ENCODE measurements at regions not wholly inside any gene's neighbourhood (a gene's known extent, or its start where the extent isn't known, plus 50 kb on each side); places are given as distances from the start of the nearest gene placed in this dataset.
"Not testable (repeated sequence)": the region's sequence is repeated elsewhere in the genome, so short reads cannot be mapped to it uniquely, and the experiment has no call there.

GRCh38 chr4:34006540-34006939 lies 2237.8 kb downstream of the ARAP2 start:
- H3K4me1 ChIP-seq (replicated peaks in 1 of 4; ENCODE audit: control insufficient read depth in 3 of 4, insufficient read depth in 4 of 4, low read length in 3 of 4); H2BK120ac ChIP-seq (replicated peaks; ENCODE audit: low read depth, low read length); DNase-seq (ENCODE audit: low read depth in 1 of 2, low spot score in 2 of 2); H3K23me2 ChIP-seq (ENCODE audit: low read depth, low read length); H2BK20ac ChIP-seq (ENCODE audit: low read length); H3K23ac ChIP-seq (ENCODE audit: insufficient read length); H3K27ac ChIP-seq (ENCODE audit: low read depth, low read length); H3K4me2 ChIP-seq (ENCODE audit: insufficient read depth in 1 of 2, low read depth in 2 of 2, low read length in 2 of 2); H2AK5ac ChIP-seq (ENCODE audit: low read depth, low read length); H3K18ac ChIP-seq (ENCODE audit: extremely low read depth, low read length); H3K9ac ChIP-seq (replicated peaks in 1 of 4; ENCODE audit: extremely low read depth in 1 of 4, low read depth in 3 of 4, low read length in 3 of 4); H3K36me3 ChIP-seq (ENCODE audit: control insufficient read depth in 2 of 4, insufficient read depth in 4 of 4, low read length in 3 of 4); H3K27me3 ChIP-seq (replicated peaks in 1 of 4; ENCODE audit: control insufficient read depth in 3 of 4, extremely low read depth in 1 of 4, insufficient read depth in 3 of 4, low read length in 3 of 4); H3K79me2 ChIP-seq (ENCODE audit: control insufficient read depth in 1 of 2, insufficient read depth in 2 of 2, low read length in 2 of 2); H3K14ac ChIP-seq (ENCODE audit: insufficient read length); H2BK5ac ChIP-seq (ENCODE audit: low read depth, low read length); H4K8ac ChIP-seq (ENCODE audit: extremely low read depth, insufficient read depth, low read length); CTCF ChIA-PET (ENCODE audit: partially characterized antibody); H3K56ac ChIP-seq (replicated peaks; ENCODE audit: insufficient read length, low read depth, low read length); H2AFZ ChIP-seq (ENCODE audit: low read length); H4K5ac ChIP-seq (ENCODE audit: insufficient read length, low read depth, low read length); FAIRE-seq; H3K4me3 ChIP-seq (ENCODE audit: extremely low read depth in 1 of 4, insufficient read depth in 2 of 4, low read depth in 3 of 4, low read length in 4 of 4); H3K79me1 ChIP-seq (ENCODE audit: low read depth, low read length); H4K91ac ChIP-seq (replicated peaks; ENCODE audit: insufficient read length, low read length); H4K20me1 ChIP-seq (replicated peaks in 1 of 2; ENCODE audit: control insufficient read depth in 1 of 2, insufficient read depth in 2 of 2, low read length in 2 of 2); H2BK12ac ChIP-seq (ENCODE audit: low read depth, low read length); H3K4ac ChIP-seq (replicated peaks; ENCODE audit: insufficient read length, low read depth, low read length); H2BK15ac ChIP-seq (ENCODE audit: low read length); H3K9me3 ChIP-seq (ENCODE audit: insufficient read depth in 2 of 2, low read depth in 1 of 2, low read length in 1 of 2); POLR2A ChIA-PET (ENCODE audit: partially characterized antibody): not testable (repeated sequence)
- 91% methylated on average over 1 of the region's 1 CpG; no CpG with 5 or more reads in 1 of the 2 experiments for WGBS, 2 experiments (ENCODE audit: extremely low coverage in 1 of 2, insufficient coverage in 1 of 2, insufficient read length in 1 of 2, insufficient replicate concordance in 2 of 2, low coverage in 1 of 2, low lambda C conversion rate in 2 of 2, missing lambda C conversion rate in 1 of 2)
